Hematopoietic multipotent progenitor cell treated with erythropoietin and hydrocortisone succinate and interleukin-3 and kit ligand, for 15 days (in vitro differentiated cells): ENCODE measurements at regions not wholly inside any gene's neighbourhood (a gene's known extent, or its start where the extent isn't known, plus 50 kb on each side); places are given as distances from the start of the nearest gene placed in this dataset.

ENCODE experiments used
- DNase-seq: peaks from one replicate; pipeline ENCODE4 v3.0.0-alpha.2; 2015; ENCODE audit warnings: low spot score

DNA sequence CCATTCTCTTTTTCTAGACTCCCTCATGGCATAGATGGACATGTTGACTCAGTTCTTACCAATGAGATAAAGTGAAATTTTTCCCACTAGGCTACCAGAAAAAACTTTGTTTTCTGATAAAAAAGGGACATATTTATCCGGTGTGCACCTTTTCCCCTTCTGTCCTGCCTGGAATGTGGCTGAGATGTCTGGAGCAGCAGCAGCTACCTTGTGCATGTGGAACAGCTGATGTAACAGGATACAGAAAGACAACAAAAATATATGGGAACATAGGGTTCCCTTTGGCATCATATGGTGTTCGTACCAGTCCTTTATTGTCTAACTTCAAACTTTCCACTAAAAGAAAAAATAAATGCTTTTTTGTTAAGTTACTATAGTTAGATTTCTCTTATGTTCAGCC is 460.2 kb upstream of the HS6ST1 start:
- no peak for DNase-seq

GRCh38 chr2:128779301-128780095 is 460.8 kb upstream of the HS6ST1 start:
- DNase-seq = no peak

- DNase-seq = no peak
These were observed 461.9 kb upstream of the HS6ST1 start for GRCh38 chr2:128780434-128781080.

DNA sequence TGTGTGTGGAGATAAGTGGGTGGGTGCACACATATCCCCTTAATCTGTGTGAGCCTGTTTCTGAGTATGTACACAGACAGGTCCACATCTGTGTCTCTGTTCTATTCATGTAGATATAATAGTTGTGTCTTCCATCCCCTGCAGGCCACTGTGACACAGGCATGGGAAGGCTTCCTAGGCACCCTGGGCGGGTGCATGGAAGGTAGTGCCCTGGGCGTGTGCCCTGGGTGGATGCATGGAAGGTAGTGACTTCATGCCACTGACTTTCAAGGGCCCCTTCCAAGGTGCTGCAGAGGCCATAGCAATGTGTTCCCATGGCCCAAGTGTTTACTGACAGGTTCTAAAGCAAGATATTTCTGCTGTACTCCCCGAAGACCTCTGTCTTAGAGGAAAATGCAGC is 462.5 kb upstream of the HS6ST1 start:
- DNase-seq = no peak

DNA sequence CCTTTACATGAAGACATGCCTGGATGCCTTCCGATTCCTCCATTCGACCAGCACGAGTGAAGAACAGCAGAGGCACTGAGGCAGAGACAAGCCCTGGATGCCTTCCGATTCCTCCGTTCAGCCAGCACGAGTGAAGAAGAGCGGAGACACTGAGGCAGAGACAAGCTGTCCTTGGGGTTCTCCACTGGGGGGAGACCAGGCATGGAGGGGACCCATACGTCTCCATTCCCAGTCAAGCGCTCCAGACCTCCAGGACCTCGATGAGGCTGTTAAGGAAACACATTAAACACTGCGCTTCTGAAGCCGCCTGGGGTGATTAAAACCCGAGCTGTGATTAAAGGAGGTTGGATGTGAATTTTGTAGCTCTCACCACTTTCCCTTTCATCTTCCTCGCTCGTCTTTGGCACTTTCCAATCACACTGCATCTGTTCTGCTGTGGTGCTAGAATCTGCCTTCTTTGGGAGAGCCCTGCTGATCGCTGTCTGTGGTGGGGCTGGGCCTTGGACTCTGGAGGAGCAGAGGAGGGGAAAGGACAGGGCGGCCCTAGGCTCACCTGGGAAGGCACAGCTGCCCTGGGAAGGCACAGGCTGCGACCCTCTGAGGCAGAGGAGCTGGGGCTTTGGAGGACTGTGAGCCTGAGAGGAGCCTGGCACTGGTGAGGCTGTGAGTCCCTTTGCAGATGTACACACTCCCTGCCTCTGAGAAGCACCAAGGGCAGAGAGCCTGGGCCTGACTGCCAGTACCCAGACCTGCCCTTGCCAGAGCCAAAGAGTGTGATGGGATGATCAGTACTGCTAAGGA is 463.1 kb upstream of the HS6ST1 start:
- no peak for DNase-seq

DNA sequence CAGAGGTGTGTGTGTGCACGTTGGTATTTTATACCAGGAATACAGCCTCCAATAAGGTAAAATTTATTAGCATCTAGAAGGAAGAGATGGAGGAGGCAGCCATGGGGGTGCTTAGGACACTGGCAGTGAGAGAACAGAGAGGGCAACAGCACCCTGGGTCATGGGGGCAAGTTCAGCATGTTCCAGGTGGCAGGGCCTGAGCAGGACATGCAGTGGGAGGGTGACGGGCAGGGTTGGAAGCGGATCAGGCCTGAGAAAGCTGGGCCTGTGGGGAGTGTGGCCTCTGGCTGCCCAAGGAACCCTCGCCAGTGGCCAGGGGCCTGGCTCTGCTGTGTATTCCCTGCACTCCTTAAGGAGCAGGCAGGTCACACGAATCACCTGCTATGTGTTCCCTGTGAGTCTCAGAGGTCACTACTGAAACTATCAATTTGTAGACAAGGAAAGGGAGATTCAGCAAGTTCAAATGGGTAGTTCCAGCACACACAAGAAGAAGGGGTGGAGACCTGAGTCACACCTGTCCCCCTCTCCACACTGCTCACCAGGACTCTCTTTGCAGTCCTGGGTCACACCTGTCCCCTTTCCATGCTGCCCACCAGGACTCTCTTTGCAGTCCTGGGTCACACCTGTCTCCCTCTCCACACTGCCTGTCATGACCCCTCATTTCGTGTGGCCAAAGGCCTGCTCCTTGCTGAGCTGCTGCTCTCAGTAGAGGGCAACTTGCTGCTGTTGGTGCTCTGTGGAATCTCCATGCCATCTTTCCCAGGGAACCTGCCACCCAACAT is 463.9 kb upstream of the HS6ST1 start:
- DNase-seq = no peak

- DNase-seq = no peak
These were observed 464.6 kb upstream of the HS6ST1 start for GRCh38 chr2:128783193-128783671.

GRCh38 chr2:128783896-128784295 is 465.2 kb upstream of the HS6ST1 start:
- no peak for DNase-seq

- no peak for DNase-seq
These were observed 466.1 kb upstream of the HS6ST1 start for GRCh38 chr2:128784626-128785306.

GRCh38 chr2:128786316-128786715 is 467.6 kb upstream of the HS6ST1 start:
- no peak for DNase-seq

- no peak for DNase-seq
These were observed 468.2 kb upstream of the HS6ST1 start for GRCh38 chr2:128786741-128787478.

- DNase-seq = no peak
These were observed 468.9 kb upstream of the HS6ST1 start for GRCh38 chr2:128787616-128788015.

GRCh38 chr2:128788636-128789220 is 470.1 kb upstream of the HS6ST1 start:
- DNase-seq = no peak

DNA sequence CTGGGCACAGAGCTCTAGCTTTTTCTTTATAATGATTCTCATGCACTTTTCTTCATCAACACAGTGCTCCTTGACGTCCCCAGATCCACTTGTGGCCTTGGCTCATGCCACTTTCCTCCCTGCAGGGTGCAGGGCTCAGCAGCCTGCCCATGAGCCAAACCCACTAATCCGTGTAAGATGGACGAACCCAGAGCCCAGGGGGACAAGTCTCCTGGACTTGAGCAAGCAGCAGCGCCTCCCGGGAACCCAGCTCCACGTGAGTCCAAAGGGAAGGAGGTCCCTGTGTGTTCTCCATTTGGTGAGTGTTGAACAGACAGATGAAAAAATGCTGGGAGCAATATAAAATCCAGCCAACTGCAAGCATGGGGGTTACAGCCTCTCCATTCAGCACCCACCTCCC is 470.6 kb upstream of the HS6ST1 start:
- DNase-seq = no peak

- no peak for DNase-seq
These were observed 471.2 kb upstream of the HS6ST1 start for GRCh38 chr2:128789776-128790455.

GRCh38 chr2:128790541-128791001 is 471.9 kb upstream of the HS6ST1 start:
- DNase-seq = no peak

GRCh38 chr2:128791120-128791984 is 472.7 kb upstream of the HS6ST1 start:
- DNase-seq = no peak

- no peak for DNase-seq
These were observed 473.3 kb upstream of the HS6ST1 start for GRCh38 chr2:128791985-128792320.
